ENCODE measurements at regions not wholly inside any gene's neighbourhood (a gene's known extent, or its start where the extent isn't known, plus 50 kb on each side); places are given as distances from the start of the nearest gene placed in this dataset.
"Not testable (repeated sequence)": the region's sequence is repeated elsewhere in the genome, so short reads cannot be mapped to it uniquely, and the experiment has no call there.

- peak overlapping the region in 1 of 2 donors; percentile 58 for H3K4me3 Mint-ChIP-seq
- not testable (repeated sequence) for DNase-seq
These were observed 1093.1 kb upstream of the DEFB115 start for GRCh38 chr20:30164389-30164788.

GRCh38 chr20:30167540-30167939, 1089.9 kb upstream of the DEFB115 start:
- H3K9me3 Mint-ChIP-seq: peaks cover 11 to 30% of the 10 kb centered on the region in 2 donors
- DNase-seq (no peak), ATAC-seq (no peak)
- peak overlapping the region in 1 of 2 donors; percentile 52 for H3K4me3 Mint-ChIP-seq
- H3K27me3 Mint-ChIP-seq: no peaks in the 10 kb centered on the region
- peaks cover 15% of the 10 kb centered on the region for H3K4me1 Mint-ChIP-seq
- no peak overlapping the region for H3K27ac Mint-ChIP-seq

More at GRCh38 chr20:30164389-30164788, 1093.1 kb upstream of the DEFB115 start:
- H3K27ac Mint-ChIP-seq: peak overlapping the region in 1 of 2 donors; percentile 76
- H3K4me1 Mint-ChIP-seq: peaks cover 15% of the 10 kb centered on the region
- not testable (repeated sequence) for H3K27me3 Mint-ChIP-seq
- peaks cover 16 to 30% of the 10 kb centered on the region in 2 donors for H3K9me3 Mint-ChIP-seq
- peak; percentile 5 for ATAC-seq

GRCh38 chr20:30168025-30168799, 1089.3 kb upstream of the DEFB115 start:
- Mint-ChIP-seq H3K9me3 (peaks cover 13 to 34% of the 10 kb centered on the region in 2 donors), H3K4me1 (peaks cover 15% of the 10 kb centered on the region), H3K4me3 (peak overlapping the region; percentile 19 to 52), H3K27ac (no peak overlapping the region), H3K27me3 (no peaks in the 10 kb centered on the region)
- ATAC-seq (peak; percentile 56), DNase-seq (peak; percentile 1 to 45)

GRCh38 chr20:30168800-30169138, 1088.7 kb upstream of the DEFB115 start:
- peaks cover 17% of the 10 kb centered on the region for H3K4me1 Mint-ChIP-seq
- peak overlapping the region in 1 of 2 donors; percentile 19 for H3K4me3 Mint-ChIP-seq
- ATAC-seq (no peak), DNase-seq (no peak)
- no peaks in the 10 kb centered on the region for H3K27me3 Mint-ChIP-seq
- peaks cover 17 to 39% of the 10 kb centered on the region in 2 donors for H3K9me3 Mint-ChIP-seq
- no peak overlapping the region for H3K27ac Mint-ChIP-seq

- ATAC-seq (no peak), DNase-seq (no peak)
- Mint-ChIP-seq H3K27ac (no peak overlapping the region), H3K4me1 (peaks cover 6% of the 10 kb centered on the region), H3K27me3 (no peaks in the 10 kb centered on the region), H3K9me3 (peaks cover 13 to 23% of the 10 kb centered on the region in 2 donors), H3K4me3 (no peak overlapping the region)
These were observed 1081.8 kb upstream of the DEFB115 start for GRCh38 chr20:30175681-30176080.

- H3K4me1 Mint-ChIP-seq, H3K27me3 Mint-ChIP-seq, H3K4me3 Mint-ChIP-seq, ATAC-seq, H3K27ac Mint-ChIP-seq, DNase-seq: not testable (repeated sequence)
- peaks cover 12 to 15% of the 10 kb centered on the region in 2 donors for H3K9me3 Mint-ChIP-seq
These were observed 1074.3 kb upstream of the DEFB115 start for GRCh38 chr20:30183124-30183523.

GRCh38 chr20:30191785-30192184, 1065.7 kb upstream of the DEFB115 start:
- not testable (repeated sequence) for H3K4me3 Mint-ChIP-seq, DNase-seq, H3K27ac Mint-ChIP-seq, H3K4me1 Mint-ChIP-seq, ATAC-seq, H3K27me3 Mint-ChIP-seq
- peaks cover 5 to 14% of the 10 kb centered on the region in 2 donors for H3K9me3 Mint-ChIP-seq

GRCh38 chr20:30234477-30234876, 1023.0 kb upstream of the DEFB115 start:
- not testable (repeated sequence) for H3K4me1 Mint-ChIP-seq, H3K27me3 Mint-ChIP-seq, H3K9me3 Mint-ChIP-seq, ATAC-seq, H3K27ac Mint-ChIP-seq, H3K4me3 Mint-ChIP-seq, DNase-seq

GRCh38 chr20:30275073-30275472, 982.4 kb upstream of the DEFB115 start:
- H3K4me3 Mint-ChIP-seq, ATAC-seq, H3K4me1 Mint-ChIP-seq, H3K9me3 Mint-ChIP-seq, DNase-seq, H3K27me3 Mint-ChIP-seq, H3K27ac Mint-ChIP-seq: not testable (repeated sequence)

- Mint-ChIP-seq H3K4me1 (peaks cover 23% of the 10 kb centered on the region), H3K27me3 (no peaks in the 10 kb centered on the region), H3K9me3 (peaks cover 13 to 36% of the 10 kb centered on the region in 2 donors), H3K27ac (no peak overlapping the region), H3K4me3 (no peak overlapping the region)
- no peak for DNase-seq
- ATAC-seq: no peak
These were observed 975.8 kb upstream of the DEFB115 start for GRCh38 chr20:30281584-30282197.

GRCh38 chr20:30283476-30284280, 973.8 kb upstream of the DEFB115 start:
- peaks cover 13 to 36% of the 10 kb centered on the region in 2 donors for H3K9me3 Mint-ChIP-seq
- peaks cover 27% of the 10 kb centered on the region for H3K4me1 Mint-ChIP-seq
- peak overlapping the region; percentile 80 to 83 for H3K4me3 Mint-ChIP-seq
- H3K27ac Mint-ChIP-seq: peak overlapping the region; percentile 85 to 88
- DNase-seq (peak; percentile 42 to 88), ATAC-seq (peak; percentile 78)
- not testable (repeated sequence) for H3K27me3 Mint-ChIP-seq

- DNase-seq: no peak
- Mint-ChIP-seq H3K4me3 (peak overlapping the region; percentile 80 to 83), H3K9me3 (peaks cover 13 to 36% of the 10 kb centered on the region in 2 donors), H3K27me3 (no peaks in the 10 kb centered on the region), H3K27ac (peak overlapping the region in 1 of 2 donors; percentile 85), H3K4me1 (peaks cover 34% of the 10 kb centered on the region)
- peak; percentile 33 for ATAC-seq
These were observed 973.1 kb upstream of the DEFB115 start for GRCh38 chr20:30284281-30284905.

GRCh38 chr20:30285677-30286076, 971.8 kb upstream of the DEFB115 start:
- no peak for DNase-seq
- ATAC-seq: no peak
- peaks cover 30% of the 10 kb centered on the region for H3K4me1 Mint-ChIP-seq
- H3K27me3 Mint-ChIP-seq: no peaks in the 10 kb centered on the region
- no peak overlapping the region for H3K27ac Mint-ChIP-seq
- H3K9me3 Mint-ChIP-seq: peaks cover 9 to 30% of the 10 kb centered on the region in 2 donors
- no peak overlapping the region for H3K4me3 Mint-ChIP-seq

- H3K27me3 Mint-ChIP-seq: no peaks in the 10 kb centered on the region
- peaks cover 33% of the 10 kb centered on the region for H3K4me1 Mint-ChIP-seq
- peak overlapping the region in 1 of 2 donors; percentile 3 for H3K27ac Mint-ChIP-seq
- DNase-seq (no peak), ATAC-seq (no peak)
- H3K4me3 Mint-ChIP-seq: no peak overlapping the region
- H3K9me3 Mint-ChIP-seq: peaks cover 9 to 29% of the 10 kb centered on the region in 2 donors
These were observed 971.3 kb upstream of the DEFB115 start for GRCh38 chr20:30286157-30286556.

GRCh38 chr20:30287459-30287858, 970.0 kb upstream of the DEFB115 start:
- DNase-seq, H3K27me3 Mint-ChIP-seq, H3K27ac Mint-ChIP-seq, H3K4me3 Mint-ChIP-seq, ATAC-seq: not testable (repeated sequence)
- Mint-ChIP-seq H3K9me3 (peaks cover 5 to 21% of the 10 kb centered on the region in 2 donors), H3K4me1 (peaks cover 33% of the 10 kb centered on the region)

All from stimulated activated naive CD8-positive, alpha-beta T cell treated with anti-CD3 and anti-CD28 coated beads, Interleukin-15, amount 100 ng/mL, for 72 hours (primary cell).